Lung (tissue), 11 donors: ENCODE measurements at regions not wholly inside any gene's neighbourhood (a gene's known extent, or its start where the extent isn't known, plus 50 kb on each side); places are given as distances from the start of the nearest gene placed in this dataset.
"Not testable (repeated sequence)": the region's sequence is repeated elsewhere in the genome, so short reads cannot be mapped to it uniquely, and the experiment has no call there.

Experiments
- ATAC-seq: fragments of 200-7000 bp; cut with Tn5 transposase; one replicate; pipeline ENCODE4 v1.9.1; 2020; ENCODE audit warnings: moderate number of reproducible peaks; ENCODE audit not compliant: insufficient read depth, low FRiP score
- DNase-seq, 3 donors: peaks; one replicate each; pipeline ENCODE4 v3.0.0-alpha.2; 2013 to 2017
- H3K27ac ChIP-seq, 2 donors: one replicate each; pipeline ENCODE4 v1.5.1; 2013; ENCODE audit warnings: mild to moderate bottlenecking in 2 of 2, moderate library complexity in 2 of 2, control low read depth in 1 of 2, inconsistent platforms in 1 of 2, low read depth in 1 of 2, low read length in 1 of 2
- H3K27me3 ChIP-seq, 3 donors: one replicate each; pipeline ENCODE4 v1.5.1; 2013; ENCODE audit warnings: low read length in 2 of 3; ENCODE audit not compliant: control insufficient read depth in 3 of 3, insufficient read depth in 3 of 3
- H3K36me3 ChIP-seq, 4 donors: one replicate each; pipeline ENCODE4 v1.5.1; 2013; ENCODE audit warnings: low read length in 4 of 4, mild to moderate bottlenecking in 1 of 4, moderate library complexity in 1 of 4; ENCODE audit not compliant: control insufficient read depth in 4 of 4, insufficient read depth in 4 of 4
- H3K4me1 ChIP-seq, 5 donors: one replicate each; pipeline ENCODE4 v1.5.1; 2013; ENCODE audit warnings: low read length in 5 of 5, mild to moderate bottlenecking in 2 of 5, moderate library complexity in 1 of 5; ENCODE audit not compliant: control insufficient read depth in 5 of 5, insufficient read depth in 5 of 5
- H3K4me3 ChIP-seq: one replicate; pipeline ENCODE4 v1.5.1; 2013; ENCODE audit warnings: mild to moderate bottlenecking, control low read depth, moderate library complexity
- H3K9ac ChIP-seq, 2 donors: one replicate each; pipeline ENCODE4 v1.5.1; 2013; ENCODE audit warnings: low read length in 2 of 2, control low read depth in 1 of 2; ENCODE audit not compliant: insufficient read depth in 1 of 2
- H3K9me3 ChIP-seq, 4 donors: one replicate each; pipeline ENCODE4 v1.5.1; 2013; ENCODE audit warnings: low read length in 3 of 4, mild to moderate bottlenecking in 1 of 4, moderate library complexity in 1 of 4; ENCODE audit not compliant: control insufficient read depth in 4 of 4, insufficient read depth in 3 of 4
- WGBS, 2 donors: extraction: QIAGEN DNeasy Blood & Tissue Kit; methylation state at CpG; one replicate each; pipeline ENCODE4 v1.1.7; 2013; 5-methylcytosine and 5-hydroxymethylcytosine counted together
- TF ChIP-seq, protein P1 (sequence below): IDR thresholded peaks from 2 replicates; pipeline ENCODE4 v1.5.1; 2012; ENCODE audit warnings: mild to moderate bottlenecking; ENCODE audit errors: control extremely low read depth, extremely low read depth
- donor health status: control.
- donor health status: control.
- donor health status: Bipolar disorder and iron deficiency.
- donor health status: healthy.
- donor health status: DM: yes; HTN: yes; CAD: no.

DNA sequence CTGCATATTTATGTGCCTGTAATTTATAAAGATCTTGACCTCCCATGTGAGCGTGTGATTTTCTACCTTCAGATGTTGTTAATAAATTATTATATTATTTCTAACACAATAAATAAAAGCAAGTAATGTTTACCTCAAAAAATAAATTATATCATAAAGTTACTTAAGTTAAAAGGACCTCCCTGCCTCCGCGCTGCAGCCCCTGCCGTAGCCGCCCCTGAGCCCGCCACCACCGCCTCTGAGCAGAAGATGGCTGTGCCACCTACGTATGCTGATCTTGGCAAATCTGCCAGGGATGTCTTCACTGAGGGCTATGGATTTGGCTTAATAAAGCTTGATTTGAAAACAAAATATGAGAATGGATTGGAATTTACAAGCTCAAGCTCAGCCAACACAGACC is 119.6 kb upstream of the BRWD3 start:
- WGBS, 2 donors: 92 to 97% methylated on average over 8 of the region's 8 CpGs
- ATAC-seq (no peak), DNase-seq (no peak)
- no peak overlapping the region for H3K9ac ChIP-seq
- H3K4me3 ChIP-seq: no peak overlapping the region
- no peak overlapping the region for H3K27ac ChIP-seq
- H3K27me3 ChIP-seq: no peaks in the 10 kb centered on the region
- H3K9me3 ChIP-seq: peaks cover 0 to 6% (median 4%) of the 10 kb centered on the region in 4 donors
- H3K4me1 ChIP-seq: no peaks in the 10 kb centered on the region
- TF ChIP-seq, protein P1, sequence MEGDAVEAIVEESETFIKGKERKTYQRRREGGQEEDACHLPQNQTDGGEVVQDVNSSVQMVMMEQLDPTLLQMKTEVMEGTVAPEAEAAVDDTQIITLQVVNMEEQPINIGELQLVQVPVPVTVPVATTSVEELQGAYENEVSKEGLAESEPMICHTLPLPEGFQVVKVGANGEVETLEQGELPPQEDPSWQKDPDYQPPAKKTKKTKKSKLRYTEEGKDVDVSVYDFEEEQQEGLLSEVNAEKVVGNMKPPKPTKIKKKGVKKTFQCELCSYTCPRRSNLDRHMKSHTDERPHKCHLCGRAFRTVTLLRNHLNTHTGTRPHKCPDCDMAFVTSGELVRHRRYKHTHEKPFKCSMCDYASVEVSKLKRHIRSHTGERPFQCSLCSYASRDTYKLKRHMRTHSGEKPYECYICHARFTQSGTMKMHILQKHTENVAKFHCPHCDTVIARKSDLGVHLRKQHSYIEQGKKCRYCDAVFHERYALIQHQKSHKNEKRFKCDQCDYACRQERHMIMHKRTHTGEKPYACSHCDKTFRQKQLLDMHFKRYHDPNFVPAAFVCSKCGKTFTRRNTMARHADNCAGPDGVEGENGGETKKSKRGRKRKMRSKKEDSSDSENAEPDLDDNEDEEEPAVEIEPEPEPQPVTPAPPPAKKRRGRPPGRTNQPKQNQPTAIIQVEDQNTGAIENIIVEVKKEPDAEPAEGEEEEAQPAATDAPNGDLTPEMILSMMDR: no peak
- H3K36me3 ChIP-seq: no peaks in the 10 kb centered on the region

DNA sequence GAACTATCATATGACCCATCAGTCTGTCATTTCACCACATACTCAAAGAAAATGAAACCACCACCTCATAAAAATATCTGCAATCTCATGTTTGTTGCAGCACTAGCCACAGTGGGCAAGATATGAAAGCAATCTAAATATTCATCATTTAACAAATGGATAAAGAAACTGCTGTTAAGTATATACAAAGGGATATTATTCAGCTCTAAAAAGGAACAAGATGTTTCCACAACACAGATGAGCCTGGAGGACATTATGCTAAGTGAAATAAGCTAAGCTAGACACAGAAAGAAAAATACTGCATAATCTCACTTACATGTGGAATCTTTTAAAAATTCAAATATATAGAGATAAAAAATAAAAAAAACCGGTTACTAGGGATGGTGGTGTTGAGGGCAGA is 108.2 kb upstream of the BRWD3 start:
- TF ChIP-seq, protein P1: no peak
- ATAC-seq (no peak), DNase-seq (no peak)
- Histone ChIP-seq H3K27me3 (no peaks in the 10 kb centered on the region), H3K4me3 (no peak overlapping the region), H3K9me3 (peaks cover 0 to 17% (median 3%) of the 10 kb centered on the region in 4 donors), H3K4me1 (no peaks in the 10 kb centered on the region), H3K27ac (no peak overlapping the region), H3K36me3 (no peaks in the 10 kb centered on the region), H3K9ac (no peak overlapping the region)
- 37 to 84% methylated on average over 1 of the region's 1 CpG for WGBS, 2 donors

DNA sequence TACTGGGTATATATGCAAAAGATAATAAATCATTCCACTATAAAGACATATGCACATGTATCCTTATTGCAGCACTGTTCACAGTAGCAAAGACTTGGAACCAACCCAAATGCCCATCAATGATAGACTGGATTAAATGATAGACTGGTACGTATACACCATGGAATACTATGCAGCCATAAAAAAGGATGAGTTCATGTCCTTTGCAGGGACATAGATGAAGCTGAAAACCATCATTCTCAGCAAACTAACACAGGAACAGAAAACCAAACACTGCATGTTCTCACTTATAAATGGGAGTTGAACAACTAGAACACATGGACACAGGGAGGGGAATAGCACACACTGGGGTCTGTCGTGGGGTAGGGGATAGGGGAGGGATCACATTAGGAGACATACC is 102.7 kb upstream of the BRWD3 start:
- not testable (repeated sequence) for H3K4me3 ChIP-seq, DNase-seq, H3K27ac ChIP-seq, H3K9ac ChIP-seq, H3K36me3 ChIP-seq, ATAC-seq, H3K27me3 ChIP-seq, H3K4me1 ChIP-seq
- 90 to 92% methylated on average over 2 of the region's 2 CpGs for WGBS, 2 donors
- peaks cover 0 to 14% (median 3%) of the 10 kb centered on the region in 4 donors for H3K9me3 ChIP-seq

DNA sequence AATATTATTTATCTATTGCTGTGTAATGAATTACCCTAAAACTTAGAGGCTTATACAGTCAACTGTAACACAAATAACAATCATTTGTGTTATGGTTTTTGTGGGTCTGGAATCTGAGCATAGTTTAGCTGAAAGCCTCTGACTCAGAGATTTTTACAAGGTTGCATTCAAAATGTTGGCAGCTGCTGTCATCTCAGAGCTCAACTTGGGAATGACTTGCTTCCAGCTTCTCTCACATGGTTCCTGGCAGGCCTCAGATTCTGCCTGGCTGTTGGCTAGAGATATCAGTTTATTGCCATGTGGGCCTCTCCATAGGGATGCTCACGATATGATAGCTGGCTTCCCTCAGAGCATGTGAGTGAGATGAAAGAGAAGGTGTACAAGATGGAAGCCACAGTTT is 70.2 kb upstream of the BRWD3 start:
- H3K27ac ChIP-seq: no peak overlapping the region
- no peak for ATAC-seq
- no peaks in the 10 kb centered on the region for H3K27me3 ChIP-seq
- TF ChIP-seq, protein P1: no peak
- no peak overlapping the region for H3K9ac ChIP-seq
- no peaks in the 10 kb centered on the region for H3K36me3 ChIP-seq
- no peak for DNase-seq
- no peaks in the 10 kb centered on the region for H3K9me3 ChIP-seq
- WGBS, 2 donors: 36 to 58% methylated on average over 1 of the region's 1 CpG
- no peak overlapping the region for H3K4me3 ChIP-seq
- H3K4me1 ChIP-seq: no peaks in the 10 kb centered on the region
